GM23248 (cell line): ENCODE measurements at regions not wholly inside any gene's neighbourhood (a gene's known extent, or its start where the extent isn't known, plus 50 kb on each side); places are given as distances from the start of the nearest gene placed in this dataset.

Experiments used
- DNase-seq: peaks from one replicate; pipeline ENCODE4 v3.0.0-alpha.2; 2015
- H2AFZ ChIP-seq: fragments of 200-600 bp; sonication (generic); 2 replicates; pipeline ENCODE4 v1.6.1; 2016; ENCODE audit warnings: antibody characterized with exemption
- H3F3A ChIP-seq: fragments of 200-600 bp; sonication (generic); 2 replicates; pipeline ENCODE4 v1.6.1; 2016; ENCODE audit warnings: mild to moderate bottlenecking, antibody characterized with exemption, mixed run types; ENCODE audit not compliant: insufficient read depth
- H3K27ac ChIP-seq: fragments of 200-600 bp; sonication (generic); 2 replicates; pipeline ENCODE4 v1.5.1; 2016; ENCODE audit warnings: mild to moderate bottlenecking
- H3K27me3 ChIP-seq: fragments of 200-600 bp; sonication (generic); replicated peaks from 2 replicates; pipeline ENCODE4 v1.6.1; 2016; ENCODE audit warnings: mild to moderate bottlenecking; ENCODE audit not compliant: insufficient read depth
- H3K36me3 ChIP-seq: fragments of 200-600 bp; sonication (generic); 2 replicates; pipeline ENCODE4 v1.6.1; 2016; ENCODE audit warnings: low read depth, mild to moderate bottlenecking
- H3K4me1 ChIP-seq: fragments of 200-600 bp; sonication (generic); 2 replicates; pipeline ENCODE4 v1.6.1; 2016; ENCODE audit warnings: mild to moderate bottlenecking; ENCODE audit not compliant: insufficient read depth
- H3K4me2 ChIP-seq: fragments of 200-600 bp; sonication (generic); one replicate; pipeline ENCODE4 v1.6.1; 2016; ENCODE audit warnings: mild to moderate bottlenecking; ENCODE audit not compliant: unreplicated experiment
- H3K4me3 ChIP-seq: fragments of 200-600 bp; sonication (generic); 2 replicates; pipeline ENCODE4 v1.5.1; 2016; ENCODE audit warnings: mild to moderate bottlenecking
- H3K79me2 ChIP-seq: fragments of 200-600 bp; sonication (generic); 2 replicates; pipeline ENCODE4 v1.6.1; 2016; ENCODE audit warnings: mild to moderate bottlenecking; ENCODE audit not compliant: insufficient read depth
- H3K9ac ChIP-seq: fragments of 200-600 bp; sonication (generic); 2 replicates; pipeline ENCODE4 v1.6.1; 2016; ENCODE audit warnings: mild to moderate bottlenecking
- H3K9me2 ChIP-seq: fragments of 200-600 bp; sonication (generic); 2 replicates; pipeline ENCODE4 v1.6.1; 2016; ENCODE audit warnings: mixed run types, mild to moderate bottlenecking, moderate library complexity; ENCODE audit not compliant: insufficient read depth
- H3K9me3 ChIP-seq: fragments of 200-600 bp; sonication (generic); one replicate; pipeline ENCODE4 v1.6.1; 2017; ENCODE audit warnings: low read depth
- H4K20me1 ChIP-seq: fragments of 200-600 bp; sonication (generic); 2 replicates; pipeline ENCODE4 v1.6.0; 2016; ENCODE audit not compliant: insufficient read depth
- EZH2 ChIP-seq: fragments of 200-600 bp; sonication (generic); IDR thresholded peaks from 2 replicates; pipeline ENCODE4 v1.6.1; 2018; ENCODE audit warnings: antibody characterized with exemption, mild to moderate bottlenecking; ENCODE audit not compliant: insufficient read depth, poor library complexity, severe bottlenecking
- EZH2phosphoT487 ChIP-seq: fragments of 200-600 bp; sonication (generic); IDR thresholded peaks from 2 replicates; pipeline ENCODE4 v1.6.1; 2018; ENCODE audit warnings: antibody characterized with exemption, moderate library complexity, mild to moderate bottlenecking, low read depth; ENCODE audit not compliant: insufficient read depth
- WGBS, 2 experiments: methylation state at CpG; one replicate each; pipeline ENCODE4 v1.1.6; 2015 to 2017; ENCODE audit warnings: low lambda C conversion rate in 2 of 2, low coverage in 1 of 2; ENCODE audit errors: missing lambda C conversion rate in 2 of 2; 5-methylcytosine and 5-hydroxymethylcytosine counted together
- in situ Hi-C: fragments of 300-500 bp; cut with MboI; formaldehyde crosslinking; loops from 2 replicates; pipeline ENCODE4 v1.15.0; 2020

GRCh38 chr17:71361656-71362450 lies 759.0 kb upstream of the SOX9 start:
- H3K4me3 ChIP-seq, result no peak overlapping the region
- H2AFZ ChIP-seq, result peak overlapping the region; percentile 39; the same call in 1 of the 2 replicates
- no peaks in the 10 kb centered on the region for H3F3A ChIP-seq
- no peaks in the 10 kb centered on the region for H4K20me1 ChIP-seq
- H3K27me3 ChIP-seq, result no peaks in the 10 kb centered on the region
- no peaks in the 10 kb centered on the region for H3K36me3 ChIP-seq
- H3K79me2 ChIP-seq, result no peaks in the 10 kb centered on the region
- peak overlapping the region; percentile 5 for H3K4me2 ChIP-seq
- peak; percentile 67 for DNase-seq
- H3K27ac ChIP-seq, result no peak overlapping the region
- 44 to 47% methylated on average over 7 of the region's 7 CpGs for WGBS, 2 experiments
- H3K9me3 ChIP-seq, result no peaks in the 10 kb centered on the region
- H3K9me2 ChIP-seq, result no peaks in the 10 kb centered on the region
- no peak for TF ChIP-seq EZH2phosphoT487
- no peak for TF ChIP-seq EZH2
- in situ Hi-C loops, result no loop called here
- H3K4me1 ChIP-seq, result 0 out of 2 replicates have a peak, but pooled peaks cover 7% of the 10 kb centered on the region
- no peak overlapping the region for H3K9ac ChIP-seq

GRCh38 chr17:71363661-71364060 lies 757.2 kb upstream of the SOX9 start:
- no peaks in the 10 kb centered on the region for H3K79me2 ChIP-seq
- TF ChIP-seq EZH2 (no peak), EZH2phosphoT487 (no peak)
- no peak overlapping the region for H2AFZ ChIP-seq
- no peaks in the 10 kb centered on the region for H3K9me3 ChIP-seq
- H3K4me3 ChIP-seq, result no peak overlapping the region
- H3K27me3 ChIP-seq, result no peaks in the 10 kb centered on the region
- H3K9ac ChIP-seq, result no peak overlapping the region
- no peaks in the 10 kb centered on the region for H4K20me1 ChIP-seq
- H3K27ac ChIP-seq, result no peak overlapping the region
- no peaks in the 10 kb centered on the region for H3K9me2 ChIP-seq
- no peaks in the 10 kb centered on the region for H3F3A ChIP-seq
- H3K4me2 ChIP-seq, result no peak overlapping the region
- in situ Hi-C loops, result no loop called here
- WGBS, 2 experiments, result 88 to 100% methylated on average over 2 of the region's 2 CpGs
- no peak for DNase-seq
- H3K4me1 ChIP-seq, result 0 out of 2 replicates have a peak, but pooled peaks cover 7% of the 10 kb centered on the region
- H3K36me3 ChIP-seq, result no peaks in the 10 kb centered on the region

- TF ChIP-seq EZH2, result no peak
- no peak for TF ChIP-seq EZH2phosphoT487
- 87 to 88% methylated on average over 7 of the region's 7 CpGs for WGBS, 2 experiments
- in situ Hi-C loops, result no loop called here
Observed at GRCh38 chr17:71371809-71372208, 749.0 kb upstream of the SOX9 start.

GRCh38 chr17:71375948-71376347 lies 744.9 kb upstream of the SOX9 start:
- Histone ChIP-seq H3K79me2 (no peaks in the 10 kb centered on the region), H3K9ac (no peak overlapping the region), H3K36me3 (no peaks in the 10 kb centered on the region), H3K9me2 (no peaks in the 10 kb centered on the region), H3K27ac (no peak overlapping the region), H3K4me3 (no peak overlapping the region), H3K27me3 (no peaks in the 10 kb centered on the region), H2AFZ (no peak overlapping the region), H3K4me1 (0 out of 2 replicates have a peak, but pooled peaks cover 9% of the 10 kb centered on the region), H3K9me3 (no peaks in the 10 kb centered on the region), H3F3A (no peaks in the 10 kb centered on the region), H4K20me1 (no peaks in the 10 kb centered on the region), H3K4me2 (no peak overlapping the region)
- in situ Hi-C loops, result no loop called here
- no peak for DNase-seq
- WGBS, 2 experiments, result 94 to 100% methylated on average over 1 of the region's 1 CpG
- TF ChIP-seq EZH2phosphoT487, result no peak
- no peak for TF ChIP-seq EZH2

More at GRCh38 chr17:71371809-71372208, 749.0 kb upstream of the SOX9 start:
- no peaks in the 10 kb centered on the region for H3K79me2 ChIP-seq
- H3K27ac ChIP-seq, result no peak overlapping the region
- no peaks in the 10 kb centered on the region for H3K36me3 ChIP-seq
- H2AFZ ChIP-seq, result no peak overlapping the region
- H3K9me2 ChIP-seq, result no peaks in the 10 kb centered on the region
- DNase-seq, result no peak
- no peaks in the 10 kb centered on the region for H3K27me3 ChIP-seq
- H3F3A ChIP-seq, result no peaks in the 10 kb centered on the region
- no peaks in the 10 kb centered on the region for H4K20me1 ChIP-seq
- H3K4me3 ChIP-seq, result no peak overlapping the region
- no peaks in the 10 kb centered on the region for H3K4me1 ChIP-seq
- no peak overlapping the region for H3K9ac ChIP-seq
- no peaks in the 10 kb centered on the region for H3K9me3 ChIP-seq
- no peak overlapping the region for H3K4me2 ChIP-seq
